ENCODE measurements at regions not wholly inside any gene's neighbourhood (a gene's known extent, or its start where the extent isn't known, plus 50 kb on each side); places are given as distances from the start of the nearest gene placed in this dataset.

GRCh38 chr5:67502951-67503350, 306.4 kb upstream of the CD180 start (continued):
- no peak for TF ChIP-seq PBX3 (IDR thresholded peaks at IDR 0.05)
- TF ChIP-seq, protein P1, sequence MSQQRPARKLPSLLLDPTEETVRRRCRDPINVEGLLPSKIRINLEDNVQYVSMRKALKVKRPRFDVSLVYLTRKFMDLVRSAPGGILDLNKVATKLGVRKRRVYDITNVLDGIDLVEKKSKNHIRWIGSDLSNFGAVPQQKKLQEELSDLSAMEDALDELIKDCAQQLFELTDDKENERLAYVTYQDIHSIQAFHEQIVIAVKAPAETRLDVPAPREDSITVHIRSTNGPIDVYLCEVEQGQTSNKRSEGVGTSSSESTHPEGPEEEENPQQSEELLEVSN (IDR thresholded peaks at IDR 0.05; ENCODE audit: borderline replicate concordance, low read depth): no peak
- TF ChIP-seq NPAS2 (CRISPR knock-in tag; IDR thresholded peaks at IDR 0.05; ENCODE audit: borderline replicate concordance): no peak
- TF ChIP-seq POLR2AphosphoS2 (conservative IDR thresholded peaks at IDR 0.05; ENCODE audit: low read length): no peak
- no peak for TF ChIP-seq CBX8 (IDR thresholded peaks at IDR 0.05)

DNA sequence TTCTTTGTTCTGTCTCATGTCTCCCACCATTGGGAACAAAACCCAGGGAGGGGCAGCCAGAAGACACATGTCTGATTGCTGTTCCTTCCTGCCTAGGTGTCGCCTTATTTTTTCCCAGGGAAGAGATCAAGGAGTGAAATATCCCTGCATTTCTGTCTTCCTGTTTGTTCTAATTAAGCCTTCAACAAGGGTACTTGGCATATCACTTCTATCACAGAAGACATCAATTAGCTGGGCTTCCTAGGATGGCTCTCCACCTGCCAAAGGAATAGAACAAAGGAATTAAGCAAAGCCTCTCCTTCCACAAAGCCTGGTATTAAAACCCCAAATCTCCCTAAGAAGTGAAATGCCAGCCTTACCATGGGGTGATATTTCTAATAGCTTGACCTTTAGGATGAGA, 299.5 kb upstream of the CD180 start:
- DNase-seq (ENCODE audit: low read depth in 1 of 2, low spot score in 1 of 2) (no peak), FAIRE-seq (no peak), ATAC-seq (no peak)
- Histone ChIP-seq H3K9me3 (no peaks in the 10 kb centered on the region), H3K27ac (no peak overlapping the region), H3K4me2 (no peak overlapping the region), H3K4me3 (no peak overlapping the region), H3K4me1 (no peaks in the 10 kb centered on the region)
- POLR2A ChIA-PET: no interaction called here
- TF ChIP-seq HOXB5 (CRISPR knock-in tag; IDR thresholded peaks at IDR 0.05) (no peak), MYC (IDR thresholded peaks at IDR 0.05; ENCODE audit: borderline replicate concordance, low read length) (no peak), ESRRA (IDR thresholded peaks at IDR 0.05; ENCODE audit: borderline replicate concordance, low read length) (no peak), MAX (IDR thresholded peaks at IDR 0.05) (no peak), SREBF2 (IDR thresholded peaks at IDR 0.05) (no peak), MAFK (IDR thresholded peaks at IDR 0.05; ENCODE audit: partially characterized antibody) (no peak), RARB (CRISPR knock-in tag; IDR thresholded peaks at IDR 0.05) (no peak), GATA3 (IDR thresholded peaks at IDR 0.05; ENCODE audit: borderline replicate concordance) (no peak), POLR2A (IDR thresholded peaks at IDR 0.05; ENCODE audit: low read length) (no peak), ZC3H11A (IDR thresholded peaks at IDR 0.05) (no peak), POLR2AphosphoS2 (conservative IDR thresholded peaks at IDR 0.05; ENCODE audit: low read length) (no peak), KDM5A (IDR thresholded peaks at IDR 0.05) (no peak), CEBPB (IDR thresholded peaks at IDR 0.05) (no peak), EHMT2 (IDR thresholded peaks at IDR 0.05; ENCODE audit: low read depth) (no peak), HOXB13 (CRISPR knock-in tag; IDR thresholded peaks at IDR 0.05; ENCODE audit: low read depth) (no peak)
- TF ChIP-seq, protein P1 (IDR thresholded peaks at IDR 0.05; ENCODE audit: borderline replicate concordance, low read depth): no peak
- CTCF ChIA-PET: no interaction called here
- 75% methylated on average over 1 of the region's 1 CpG for WGBS (ENCODE audit: missing lambda C conversion rate)

DNA sequence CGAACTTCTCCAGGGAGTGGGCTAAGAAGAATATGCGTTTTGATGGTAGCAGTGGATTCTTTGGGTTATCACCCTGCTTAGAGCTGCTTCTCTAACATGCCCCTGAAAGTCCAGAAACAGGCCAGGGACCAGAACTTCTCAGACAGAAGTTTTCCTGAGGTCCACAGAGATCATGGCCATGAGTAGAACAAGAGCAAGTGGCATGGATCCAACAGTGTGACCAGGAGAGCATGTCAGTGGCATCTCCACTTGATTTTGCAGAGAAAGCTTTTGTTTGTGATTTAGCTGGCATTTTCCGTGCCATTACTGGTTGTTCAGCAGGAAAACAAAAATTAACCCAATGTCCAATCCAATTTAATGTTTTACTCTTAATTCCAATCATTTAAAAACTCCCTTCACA, 298.5 kb upstream of the CD180 start:
- 50% methylated on average over 3 of the region's 3 CpGs for WGBS (ENCODE audit: missing lambda C conversion rate)

More for the DNA sequence above, 298.5 kb upstream of the CD180 start:
- Histone ChIP-seq H3K4me1 (no peaks in the 10 kb centered on the region), H3K27ac (no peak overlapping the region), H3K9me3 (no peaks in the 10 kb centered on the region), H3K4me2 (no peak overlapping the region), H3K4me3 (no peak overlapping the region)
- FAIRE-seq (no peak), DNase-seq (ENCODE audit: low read depth in 1 of 2, low spot score in 1 of 2) (no peak), ATAC-seq (no peak)
- TF ChIP-seq MYC (IDR thresholded peaks at IDR 0.05; ENCODE audit: borderline replicate concordance, low read length) (no peak), EHMT2 (IDR thresholded peaks at IDR 0.05; ENCODE audit: low read depth) (no peak), USF2 (IDR thresholded peaks at IDR 0.05) (no peak), ZSCAN20 (CRISPR knock-in tag; IDR thresholded peaks at IDR 0.05) (no peak), KDM5A (IDR thresholded peaks at IDR 0.05) (no peak), RARB (CRISPR knock-in tag; IDR thresholded peaks at IDR 0.05) (no peak), ZNF302 (CRISPR knock-in tag; IDR thresholded peaks at IDR 0.05) (no peak), RAD21 (conservative IDR thresholded peaks at IDR 0.05 in 1 of 2, IDR thresholded peaks at IDR 0.05 in 1 of 2) (no peak), ELK1 (IDR thresholded peaks at IDR 0.05; ENCODE audit: low read depth, low read length) (no peak), HEYL (CRISPR knock-in tag; IDR thresholded peaks at IDR 0.05) (no peak), PBX3 (IDR thresholded peaks at IDR 0.05) (no peak), HES2 (IDR thresholded peaks at IDR 0.05) (no peak)
- CTCF ChIA-PET: no interaction called here
- POLR2A ChIA-PET: no interaction called here
